HEK293T (cell line): ENCODE measurements at regions not wholly inside any gene's neighbourhood (a gene's known extent, or its start where the extent isn't known, plus 50 kb on each side); places are given as distances from the start of the nearest gene placed in this dataset.

Experiments
- ARNT ChIP-seq: fragments of 450-650 bp; IDR thresholded peaks from 2 replicates; pipeline ENCODE4 v1.6.1; 2017; ENCODE audit warnings: mild to moderate bottlenecking
- ELF4 ChIP-seq: fragments of 450-650 bp; IDR thresholded peaks from 2 replicates; pipeline ENCODE4 v1.6.1; 2017; ENCODE audit warnings: antibody characterized with exemption
- FOXA1 ChIP-seq: fragments of 450-650 bp; IDR thresholded peaks from 2 replicates; pipeline ENCODE4 v1.6.1; 2016; ENCODE audit warnings: mild to moderate bottlenecking
- LEF1 ChIP-seq: fragments of 450-650 bp; IDR thresholded peaks from 2 replicates; pipeline ENCODE4 v1.6.1; 2017; ENCODE audit warnings: mild to moderate bottlenecking, borderline replicate concordance
- PKNOX1 ChIP-seq: fragments of 450-650 bp; IDR thresholded peaks from 2 replicates; pipeline ENCODE4 v1.6.1; 2016
- SUZ12 ChIP-seq: fragments of 450-650 bp; IDR thresholded peaks from 2 replicates; pipeline ENCODE4 v1.6.1; 2016; ENCODE audit warnings: mild to moderate bottlenecking
- TARDBP ChIP-seq: fragments of 450-650 bp; IDR thresholded peaks from 2 replicates; pipeline ENCODE4 v1.6.1; 2016
- ZNF384 ChIP-seq: fragments of 450-650 bp; IDR thresholded peaks from 2 replicates; pipeline ENCODE4 v1.6.1; 2016

GRCh38 chr15:70212963-70213315 is 115.2 kb upstream of the TLE3 start:
- TF ChIP-seq ARNT, result no peak
- no peak for TF ChIP-seq FOXA1
- TF ChIP-seq ZNF384, result no peak
- TF ChIP-seq ELF4, result no peak
- no peak for TF ChIP-seq PKNOX1
- no peak for TF ChIP-seq TARDBP
- TF ChIP-seq LEF1, result no peak
- TF ChIP-seq SUZ12, result no peak
